ENCODE measurements at regions not wholly inside any gene's neighbourhood (a gene's known extent, or its start where the extent isn't known, plus 50 kb on each side); places are given as distances from the start of the nearest gene placed in this dataset.
A peak's percentile ranks its signal among the peaks of the same experiment; 100 is the strongest.

GRCh38 chr4:111689214-111689613 lies 456.0 kb upstream of the FAM241A start:
- no peak for DNase-seq

DNA sequence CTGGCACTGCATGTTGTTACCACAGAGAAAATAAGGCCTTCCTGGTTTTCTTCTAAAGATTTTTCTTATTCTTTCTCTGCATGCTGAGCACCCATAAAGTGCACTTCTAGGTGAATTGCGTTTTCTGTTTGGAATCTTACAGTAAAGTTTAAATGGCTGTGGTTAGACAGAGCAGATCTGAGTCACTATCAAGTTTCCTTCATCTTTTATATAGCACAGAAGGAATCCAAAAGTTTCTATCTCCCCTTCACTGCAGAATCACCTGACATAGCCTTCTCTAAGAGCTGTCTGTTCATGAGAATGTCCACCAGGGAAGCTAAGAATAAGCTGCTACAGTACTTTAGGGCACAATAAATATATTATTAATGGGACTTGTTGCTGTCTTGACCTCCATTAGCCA lies 455.5 kb upstream of the FAM241A start:
- no peak for DNase-seq

GRCh38 chr4:111693758-111694157 lies 451.5 kb upstream of the FAM241A start:
- DNase-seq, result no peak

GRCh38 chr4:111695677-111696076 lies 449.6 kb upstream of the FAM241A start:
- no peak for DNase-seq

GRCh38 chr4:111696505-111696904 lies 448.7 kb upstream of the FAM241A start:
- DNase-seq, result no peak

GRCh38 chr4:111697176-111697942 lies 447.9 kb upstream of the FAM241A start:
- DNase-seq, result no peak

- no peak for DNase-seq
Measured at GRCh38 chr4:111698361-111698760, 446.9 kb upstream of the FAM241A start.

GRCh38 chr4:111699165-111699564 lies 446.1 kb upstream of the FAM241A start:
- DNase-seq, result no peak

DNA sequence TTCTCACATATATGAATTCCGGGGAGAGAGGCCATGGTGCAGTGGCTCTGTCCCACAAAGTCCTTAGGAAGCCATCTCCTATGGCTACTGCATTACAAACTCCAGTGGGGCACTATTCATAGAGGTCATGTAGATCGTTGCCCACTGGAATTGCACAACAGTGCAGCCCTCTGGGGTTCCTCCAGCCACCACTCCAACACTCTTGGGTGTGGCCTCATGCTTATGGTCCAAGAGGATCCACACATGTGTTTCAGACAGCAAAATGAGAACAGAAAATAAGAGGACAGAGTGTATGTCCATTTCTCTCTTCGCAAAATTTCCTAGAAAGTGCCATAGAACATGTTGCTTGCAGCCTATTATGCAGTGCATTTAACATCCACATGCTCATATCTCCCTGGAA lies 444.2 kb upstream of the FAM241A start:
- DNase-seq, result no peak

DNA sequence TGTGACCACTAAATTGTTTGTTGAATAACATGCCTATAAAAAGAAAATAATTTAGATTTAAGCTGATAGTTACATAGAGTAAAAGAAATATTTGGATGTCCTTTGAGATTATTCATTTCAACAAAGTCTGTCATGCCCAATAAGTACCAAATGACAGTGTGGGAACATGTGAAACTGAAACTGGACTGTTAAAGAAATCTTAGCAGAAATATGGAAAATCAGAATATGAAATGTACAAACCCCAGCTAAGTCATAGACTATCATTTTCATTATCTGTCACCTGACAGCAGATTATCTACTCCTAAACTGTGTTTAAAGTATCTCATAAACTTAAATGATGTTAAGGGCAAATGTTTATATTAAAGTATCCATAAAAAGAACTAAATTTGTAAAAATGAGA lies 437.8 kb upstream of the FAM241A start:
- DNase-seq, result no peak

DNA sequence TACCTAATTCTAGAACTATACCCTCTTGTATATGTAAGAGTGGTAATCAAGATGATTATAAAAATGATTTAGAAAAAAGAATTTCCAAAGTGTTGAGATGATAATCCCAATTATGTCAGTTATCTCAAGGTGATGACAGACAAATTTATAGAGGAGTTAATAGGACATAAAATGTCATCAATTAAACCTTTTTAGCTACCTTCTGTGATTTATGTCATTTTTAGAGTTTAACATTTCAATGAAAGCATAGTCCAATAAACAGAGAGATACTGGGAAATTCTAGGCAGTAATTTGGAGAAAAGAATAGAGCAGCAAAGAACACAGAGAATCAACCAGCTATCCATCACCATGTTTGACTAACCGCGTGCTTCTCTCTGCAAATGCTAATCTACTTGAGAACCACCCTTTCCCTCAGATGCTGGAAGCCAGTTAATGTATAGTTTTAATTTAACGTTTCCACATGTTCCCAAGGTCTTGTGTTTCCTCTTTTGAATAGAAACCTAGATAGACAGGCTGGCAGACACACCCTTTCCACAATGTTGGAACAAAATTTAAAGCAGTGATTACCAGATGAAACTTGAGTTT lies 433.1 kb upstream of the FAM241A start:
- no peak for DNase-seq

GRCh38 chr4:111713276-111713675 lies 432.0 kb upstream of the FAM241A start:
- no peak for DNase-seq

- DNase-seq, result no peak
Measured at GRCh38 chr4:111717921-111718320, 427.3 kb upstream of the FAM241A start.

GRCh38 chr4:111718763-111719559 lies 426.3 kb upstream of the FAM241A start:
- peak; percentile 15 for DNase-seq

GRCh38 chr4:111720866-111721265 lies 424.4 kb upstream of the FAM241A start:
- no peak for DNase-seq

GRCh38 chr4:111722213-111722720 lies 423.0 kb upstream of the FAM241A start:
- DNase-seq, result no peak

DNA sequence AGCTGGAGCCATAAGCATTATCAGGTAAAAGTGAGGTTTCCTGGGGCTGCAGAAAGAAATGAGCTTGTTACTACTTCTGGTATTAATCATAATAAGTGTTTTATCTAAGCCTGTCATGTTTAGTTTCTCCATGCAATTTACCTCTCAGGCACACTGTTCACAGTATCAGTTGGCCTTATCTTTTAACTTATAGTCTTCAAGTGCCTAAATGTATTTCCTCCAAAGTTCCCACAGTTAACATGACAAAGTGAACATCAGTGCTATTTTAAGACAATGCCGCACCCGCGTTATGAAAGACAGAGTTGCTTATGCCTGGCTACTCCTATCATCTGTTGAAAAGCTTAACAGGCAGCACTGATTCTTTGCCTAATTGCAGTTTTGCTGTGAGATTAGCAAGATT lies 408.7 kb upstream of the FAM241A start:
- DNase-seq, result no peak

DNA sequence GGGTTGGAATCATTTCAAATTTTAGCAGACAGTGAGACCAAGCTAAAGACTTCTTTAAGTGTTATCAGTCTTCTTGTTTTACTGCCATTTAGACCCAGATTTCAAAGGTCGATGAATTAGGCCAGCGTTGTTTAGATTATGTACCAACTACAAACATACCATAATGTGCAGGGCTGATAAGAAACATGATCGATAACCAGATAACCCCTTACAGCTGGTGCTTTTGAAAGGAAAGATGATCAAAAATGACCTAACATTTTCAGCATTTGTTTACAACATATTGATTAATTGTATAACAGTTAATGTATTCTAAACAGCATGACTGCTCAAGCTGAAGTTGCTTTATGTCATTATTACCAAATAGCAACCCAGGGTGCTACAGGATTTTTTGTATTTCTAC lies 400.4 kb upstream of the FAM241A start:
- DNase-seq, result no peak

DNA sequence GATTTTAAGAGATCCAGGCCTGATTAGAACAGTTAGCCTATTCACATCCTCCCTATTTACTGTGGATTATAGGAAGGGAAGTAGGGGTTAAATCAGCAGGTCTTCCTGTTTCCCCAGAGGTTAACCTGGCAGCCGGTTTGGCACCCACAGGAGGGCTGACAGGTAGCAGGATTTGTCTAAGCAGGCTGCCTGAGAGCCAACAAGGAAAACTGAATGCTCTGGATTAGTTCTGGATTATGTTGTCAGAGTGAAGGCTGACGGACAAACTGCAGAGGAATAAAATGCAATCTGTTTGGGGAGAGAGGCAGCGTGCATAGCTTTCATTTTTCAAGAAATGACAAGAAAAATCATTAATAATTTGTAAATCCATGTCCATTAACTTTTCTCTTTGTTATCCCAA lies 397.1 kb upstream of the FAM241A start:
- DNase-seq, result peak; percentile 63

DNA sequence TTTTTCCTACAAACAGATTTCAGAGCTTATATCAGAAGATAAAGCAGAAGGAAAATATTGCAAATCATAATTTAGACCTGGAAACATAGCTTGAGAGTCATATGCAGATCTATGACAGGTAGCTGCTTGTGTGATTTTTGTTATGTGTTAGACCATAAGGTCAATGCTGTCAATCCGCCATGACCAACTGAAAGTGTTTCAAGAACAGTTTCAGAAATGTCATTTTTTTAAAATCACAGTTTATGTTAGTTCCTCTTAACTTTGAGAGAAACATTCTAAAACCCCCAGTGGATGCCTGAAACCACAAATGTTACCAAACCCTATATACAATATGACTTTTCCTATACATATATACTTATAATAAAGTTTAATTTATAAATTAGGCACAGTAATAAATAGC lies 391.3 kb upstream of the FAM241A start:
- no peak for DNase-seq

DNA sequence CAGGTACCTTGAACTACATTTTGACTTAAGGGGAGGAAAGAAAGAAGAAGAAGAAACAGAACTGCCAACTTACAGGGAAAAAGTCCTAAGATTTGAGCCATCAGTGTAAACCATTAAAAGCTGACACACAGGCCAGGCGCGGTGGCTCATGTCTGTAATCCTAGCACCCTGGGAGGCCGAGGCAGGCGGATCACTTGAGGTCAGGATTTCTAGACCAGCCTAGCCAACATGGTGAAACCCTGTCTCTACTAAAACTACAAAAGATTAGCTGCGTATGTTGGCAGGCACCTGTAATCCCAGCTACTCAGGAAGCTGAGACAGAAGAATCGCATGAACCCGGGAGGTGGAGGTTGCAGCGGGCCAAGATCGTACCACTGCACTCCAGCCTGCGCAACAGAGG lies 389.7 kb upstream of the FAM241A start:
- no peak for DNase-seq

- no peak for DNase-seq
Measured at GRCh38 chr4:111761531-111761930, 383.7 kb upstream of the FAM241A start.

- no peak for DNase-seq
Measured at GRCh38 chr4:111770514-111770913, 374.7 kb upstream of the FAM241A start.

- peak; percentile 67 for DNase-seq
Measured at GRCh38 chr4:111773858-111774257, 371.4 kb upstream of the FAM241A start.
